Cardiac septum (tissue), 1 donor: ENCODE measurements at regions not wholly inside any gene's neighbourhood (a gene's known extent, or its start where the extent isn't known, plus 50 kb on each side); places are given as distances from the start of the nearest gene placed in this dataset.

ENCODE experiments used
- DNase-seq: peaks from one replicate; pipeline ENCODE4 v3.0.0-alpha.2; 2020; ENCODE audit warnings: low spot score
- intact Hi-C: fragments of 100-400 bp; cut with DNase I; formaldehyde crosslinking; loops from one replicate; pipeline ENCODE4 v1.14.0; 2022
- donor health status: DM: no; HTN: no; CAD: no.

- intact Hi-C loops = no loop called here
- no peak for DNase-seq
Observed at GRCh38 chr13:97702614-97703013, 250.9 kb upstream of the IPO5 start.

GRCh38 chr13:97710797-97711196 lies 242.7 kb upstream of the IPO5 start:
- intact Hi-C loops = no loop called here

GRCh38 chr13:97712770-97713169 lies 240.7 kb upstream of the IPO5 start:
- intact Hi-C loops = no loop called here
- DNase-seq = no peak

More at GRCh38 chr13:97710797-97711196, 242.7 kb upstream of the IPO5 start:
- no peak for DNase-seq

GRCh38 chr13:97715763-97716162 lies 237.7 kb upstream of the IPO5 start:
- intact Hi-C loops = no loop called here
- no peak for DNase-seq

- no peak for DNase-seq
- intact Hi-C loops = no loop called here
Observed at GRCh38 chr13:97716746-97717145, 236.7 kb upstream of the IPO5 start.

- intact Hi-C loops = no loop called here
- no peak for DNase-seq
Observed at GRCh38 chr13:97719736-97720135, 233.7 kb upstream of the IPO5 start.

GRCh38 chr13:97720896-97721295 lies 232.6 kb upstream of the IPO5 start:
- intact Hi-C loops = no loop called here
- no peak for DNase-seq

- DNase-seq = no peak
- intact Hi-C loops = no loop called here
Observed at GRCh38 chr13:97723655-97724054, 229.8 kb upstream of the IPO5 start.

- intact Hi-C loops = no loop called here
- DNase-seq = no peak
Observed at GRCh38 chr13:97724450-97724849, 229.0 kb upstream of the IPO5 start.

GRCh38 chr13:97726664-97727280 lies 226.7 kb upstream of the IPO5 start:
- no peak for DNase-seq
- intact Hi-C loops = no loop called here

GRCh38 chr13:97727991-97728390 lies 225.5 kb upstream of the IPO5 start:
- intact Hi-C loops = no loop called here
- DNase-seq = no peak

GRCh38 chr13:97736436-97736835 lies 217.0 kb upstream of the IPO5 start:
- DNase-seq = no peak
- intact Hi-C loops = no loop called here

- no peak for DNase-seq
- intact Hi-C loops = no loop called here
Observed at GRCh38 chr13:97742084-97742483, 211.4 kb upstream of the IPO5 start.

GRCh38 chr13:97743938-97744337 lies 209.5 kb upstream of the IPO5 start:
- DNase-seq = no peak
- intact Hi-C loops = no loop called here

GRCh38 chr13:97746649-97747048 lies 206.8 kb upstream of the IPO5 start:
- no peak for DNase-seq
- intact Hi-C loops = no loop called here

- DNase-seq = no peak
- intact Hi-C loops = no loop called here
Observed at GRCh38 chr13:97749174-97749573, 204.3 kb upstream of the IPO5 start.

GRCh38 chr13:97751477-97751876 lies 202.0 kb upstream of the IPO5 start:
- no peak for DNase-seq
- intact Hi-C loops = no loop called here

GRCh38 chr13:97752961-97753668 lies 200.4 kb upstream of the IPO5 start:
- intact Hi-C loops = no loop called here

GRCh38 chr13:97753942-97754670 lies 199.4 kb upstream of the IPO5 start:
- intact Hi-C loops = no loop called here
- DNase-seq = no peak

More at GRCh38 chr13:97752961-97753668, 200.4 kb upstream of the IPO5 start:
- DNase-seq = no peak

GRCh38 chr13:97757807-97758206 lies 195.7 kb upstream of the IPO5 start:
- intact Hi-C loops = no loop called here
- no peak for DNase-seq

GRCh38 chr13:97758317-97758716 lies 195.2 kb upstream of the IPO5 start:
- DNase-seq = no peak
- intact Hi-C loops = no loop called here
